IMR-90 (cell line): ENCODE measurements at regions not wholly inside any gene's neighbourhood (a gene's known extent, or its start where the extent isn't known, plus 50 kb on each side); places are given as distances from the start of the nearest gene placed in this dataset.

Experiments
- ATAC-seq: fragments of 200-7000 bp; cut with Tn5 transposase; 2 replicates; pipeline ENCODE4 v1.9.1; 2020; ENCODE audit warnings: low read depth, mild to moderate bottlenecking, moderate library complexity
- BruUV-seq: library from RNA; stranded (reverse); fragments of 400-500 nt; replicated peaks from 2 replicates; lab custom pipeline; 2021; lab: Mats Ljungman, UMichigan
- CTCF ChIA-PET: fragments of 300-600 bp; formaldehyde crosslinking; extraction: SDS; loops from one replicate; lab custom pipeline; 2021; ENCODE audit warnings: antibody characterized with exemption; lab: Yijun Ruan, JAX
- POLR2A ChIA-PET: fragments of 300-600 bp; sonication (Branson Sonifier 250); formaldehyde crosslinking; loops from one replicate; lab custom pipeline; 2022; ENCODE audit warnings: antibody characterized with exemption; ENCODE audit not compliant: unreplicated experiment; lab: Charles Lee
- DNase-seq: peaks from one replicate; pipeline ENCODE4 v3.0.0; 2013
- H2AFZ ChIP-seq: replicated peaks from 2 replicates; pipeline ENCODE3; 2013; ENCODE audit warnings: low read length, mild to moderate bottlenecking; ENCODE audit not compliant: poor library complexity
- H2AK5ac ChIP-seq: 2 replicates; pipeline ENCODE4 v1.6.1; 2013; ENCODE audit warnings: low read depth, low read length, inconsistent platforms
- H2AK9ac ChIP-seq: replicated peaks from 2 replicates; pipeline ENCODE3; 2013; ENCODE audit warnings: mild to moderate bottlenecking, low read depth, low read length, moderate library complexity; ENCODE audit not compliant: poor library complexity
- H2BK120ac ChIP-seq: 2 replicates; pipeline ENCODE4 v1.6.1; 2013; ENCODE audit warnings: low read depth, low read length, inconsistent platforms
- H2BK15ac ChIP-seq: 3 replicates; pipeline ENCODE4 v1.6.1; 2013; ENCODE audit warnings: low read depth, low read length, inconsistent platforms
- H2BK20ac ChIP-seq: 2 replicates; pipeline ENCODE4 v1.6.1; 2013; ENCODE audit warnings: low read depth, mild to moderate bottlenecking, inconsistent platforms, low read length, moderate library complexity
- H2BK5ac ChIP-seq: 2 replicates; pipeline ENCODE4 v1.6.1; 2013; ENCODE audit warnings: mild to moderate bottlenecking, low read depth, low read length, inconsistent platforms; ENCODE audit not compliant: poor library complexity, severe bottlenecking
- H3K14ac ChIP-seq: replicated peaks from 2 replicates; pipeline ENCODE4 v1.6.1; 2013; ENCODE audit warnings: low read depth, low read length, inconsistent platforms
- H3K18ac ChIP-seq: 2 replicates; pipeline ENCODE4 v1.6.1; 2013; ENCODE audit warnings: low read depth, low read length, control low read depth
- H3K23ac ChIP-seq: 2 replicates; pipeline ENCODE4 v1.6.1; 2013; ENCODE audit warnings: low read depth, low read length, inconsistent platforms
- H3K27ac ChIP-seq: 2 replicates; pipeline ENCODE4 v1.5.1; 2013; ENCODE audit warnings: mild to moderate bottlenecking, control low read depth, low read length; ENCODE audit not compliant: insufficient read depth
- H3K27me3 ChIP-seq: 2 replicates; pipeline ENCODE4 v1.6.1; 2013; ENCODE audit warnings: low read length; ENCODE audit not compliant: control insufficient read depth, insufficient read depth
- H3K36me3 ChIP-seq: 2 replicates; pipeline ENCODE4 v1.6.1; 2013; ENCODE audit warnings: low read length, mixed read lengths; ENCODE audit not compliant: control insufficient read depth, insufficient read depth
- H3K4ac ChIP-seq: 2 replicates; pipeline ENCODE4 v1.6.1; 2013; ENCODE audit warnings: low read depth, low read length, inconsistent platforms
- H3K4me1 ChIP-seq: 2 replicates; pipeline ENCODE4 v1.6.1; 2013; ENCODE audit warnings: low read length, mixed read lengths; ENCODE audit not compliant: control insufficient read depth, insufficient read depth
- H3K4me2 ChIP-seq: 2 replicates; pipeline ENCODE4 v1.6.1; 2013; ENCODE audit warnings: low read depth, mild to moderate bottlenecking, control low read depth, low read length, moderate library complexity
- H3K4me3 ChIP-seq: 2 replicates; pipeline ENCODE4 v1.5.1; 2013; ENCODE audit warnings: low read depth, mild to moderate bottlenecking, control low read depth, low read length, moderate library complexity; ENCODE audit not compliant: insufficient read depth
- H3K56ac ChIP-seq: 2 replicates; pipeline ENCODE4 v1.6.1; 2013; ENCODE audit warnings: low read length, inconsistent platforms; ENCODE audit not compliant: insufficient read depth; ENCODE audit errors: extremely low read depth
- H3K79me1 ChIP-seq, 2 experiments: 2 replicates each; pipeline ENCODE4 v1.6.1; 2013; ENCODE audit warnings: low read length in 2 of 2, inconsistent platforms in 1 of 2, low read depth in 1 of 2
- H3K9ac ChIP-seq: 2 replicates; pipeline ENCODE4 v1.6.1; 2013; ENCODE audit warnings: low read depth, low read length, control low read depth
- H3K9me1 ChIP-seq: 2 replicates; pipeline ENCODE4 v1.6.1; 2013; ENCODE audit warnings: low read length, inconsistent platforms; ENCODE audit not compliant: insufficient read depth
- H3K9me3 ChIP-seq: 2 replicates; pipeline ENCODE4 v1.6.1; 2013; ENCODE audit warnings: low read length; ENCODE audit not compliant: control insufficient read depth, insufficient read depth
- H4K20me1 ChIP-seq: 2 replicates; pipeline ENCODE4 v1.6.1; 2013; ENCODE audit warnings: low read length, inconsistent platforms; ENCODE audit not compliant: insufficient read depth
- H4K5ac ChIP-seq: 2 replicates; pipeline ENCODE4 v1.6.1; 2013; ENCODE audit warnings: mild to moderate bottlenecking, low read depth, low read length, control low read depth
- H4K8ac ChIP-seq, 2 experiments: 2 replicates each; pipeline ENCODE4 v1.6.1; 2013; ENCODE audit warnings: low read depth in 2 of 2, low read length in 2 of 2, control low read depth in 1 of 2, inconsistent platforms in 1 of 2
- H4K91ac ChIP-seq: 2 replicates; pipeline ENCODE4 v1.6.1; 2013; ENCODE audit warnings: low read depth, low read length, inconsistent platforms; ENCODE audit not compliant: insufficient read depth
- BHLHE40 ChIP-seq: fragments of 150-350 bp; IDR thresholded peaks from 2 replicates; pipeline ENCODE4 v1.6.1; 2016; ENCODE audit warnings: mild to moderate bottlenecking, low read depth, low read length
- CEBPB ChIP-seq: IDR thresholded peaks from 2 replicates; pipeline ENCODE4 v1.6.1; 2012; ENCODE audit warnings: low read depth, low read length, improper control_type of control experiment
- CHD1 ChIP-seq: IDR thresholded peaks from 2 replicates; pipeline ENCODE4 v1.6.1; 2012; ENCODE audit warnings: low read depth, low read length, improper control_type of control experiment
- FOS ChIP-seq: fragments of 150-350 bp; IDR thresholded peaks from 2 replicates; pipeline ENCODE4 v1.6.1; 2016; ENCODE audit warnings: low read depth, low read length
- MAFK ChIP-seq: IDR thresholded peaks from 2 replicates; pipeline ENCODE4 v1.6.1; 2012; ENCODE audit warnings: low read depth, low read length, improper control_type of control experiment
- MAZ ChIP-seq: IDR thresholded peaks from 2 replicates; pipeline ENCODE4 v1.6.1; 2012; ENCODE audit warnings: low read depth, mild to moderate bottlenecking, low read length, improper control_type of control experiment, moderate library complexity, borderline replicate concordance
- MXI1 ChIP-seq: IDR thresholded peaks from 2 replicates; pipeline ENCODE4 v1.6.1; 2012; ENCODE audit warnings: low read depth, mild to moderate bottlenecking, low read length, moderate library complexity, borderline replicate concordance
- NFE2L2 ChIP-seq: fragments of 150-350 bp; IDR thresholded peaks from 2 replicates; pipeline ENCODE4 v1.6.1; 2016; ENCODE audit warnings: low read depth, mild to moderate bottlenecking, low read length
- POLR2A ChIP-seq: IDR thresholded peaks from 2 replicates; pipeline ENCODE4 v1.6.1; 2012; ENCODE audit warnings: mild to moderate bottlenecking, low read depth, low read length
- RAD21 ChIP-seq: IDR thresholded peaks from 2 replicates; pipeline ENCODE4 v1.6.1; 2012; ENCODE audit warnings: low read length, improper control_type of control experiment
- RCOR1 ChIP-seq: IDR thresholded peaks from 2 replicates; pipeline ENCODE4 v1.6.1; 2012; ENCODE audit warnings: mild to moderate bottlenecking, low read length, improper control_type of control experiment; ENCODE audit not compliant: insufficient replicate concordance
- RFX5 ChIP-seq: IDR thresholded peaks from 2 replicates; pipeline ENCODE4 v1.8.0; 2012; ENCODE audit warnings: low read depth, mild to moderate bottlenecking, low read length, moderate library complexity
- SMC3 ChIP-seq: fragments of 150-350 bp; IDR thresholded peaks from 2 replicates; pipeline ENCODE4 v1.6.1; 2016; ENCODE audit warnings: low read depth, mild to moderate bottlenecking, antibody characterized with exemption, low read length, moderate library complexity
- WGBS, 2 experiments: methylation state at CpG; one replicate each; pipeline versions ENCODE4 v1.1.5 to v1.1.7; 2013; ENCODE audit warnings: missing lambda C conversion rate in 2 of 2; ENCODE audit not compliant: insufficient read length in 1 of 2; ENCODE audit errors: extremely low coverage in 2 of 2; 5-methylcytosine and 5-hydroxymethylcytosine counted together
- dilution Hi-C: fragments of 300-500 bp; cut with HindIII; formaldehyde crosslinking; loops from one replicate; pipeline ENCODE4 v1.14.3; 2018; ENCODE audit warnings: low sequenced_read_pairs; ENCODE audit not compliant: unreplicated experiment
- in situ Hi-C: fragments of 300-500 bp; cut with MboI; formaldehyde crosslinking; loops from 3 replicates; pipeline ENCODE4 v1.14.3; 2019; ENCODE audit warnings: low sequenced_read_pairs, inconsistent platforms, mixed read lengths
- intact Hi-C: fragments of 100-400 bp; cut with micrococcal nuclease; formaldehyde crosslinking; loops from 2 replicates; pipeline ENCODE4 v1.10.0; 2022
- TF ChIP-seq, protein P1 (sequence below): conservative IDR thresholded peaks from 2 replicates; pipeline ENCODE4 v1.5.1; 2012; ENCODE audit warnings: mild to moderate bottlenecking, low read depth, low read length, improper control_type of control experiment
- TF ChIP-seq, protein P2 (sequence below): fragments of 150-350 bp; IDR thresholded peaks from 2 replicates; pipeline ENCODE4 v1.6.1; 2016; ENCODE audit warnings: low read depth, mild to moderate bottlenecking, low read length, moderate library complexity, borderline replicate concordance
- TF ChIP-seq, protein P3 (sequence below): fragments of 150-350 bp; IDR thresholded peaks from 2 replicates; pipeline ENCODE4 v1.6.1; 2017; ENCODE audit warnings: mild to moderate bottlenecking, antibody characterized with exemption, low read length, low read depth

DNA sequence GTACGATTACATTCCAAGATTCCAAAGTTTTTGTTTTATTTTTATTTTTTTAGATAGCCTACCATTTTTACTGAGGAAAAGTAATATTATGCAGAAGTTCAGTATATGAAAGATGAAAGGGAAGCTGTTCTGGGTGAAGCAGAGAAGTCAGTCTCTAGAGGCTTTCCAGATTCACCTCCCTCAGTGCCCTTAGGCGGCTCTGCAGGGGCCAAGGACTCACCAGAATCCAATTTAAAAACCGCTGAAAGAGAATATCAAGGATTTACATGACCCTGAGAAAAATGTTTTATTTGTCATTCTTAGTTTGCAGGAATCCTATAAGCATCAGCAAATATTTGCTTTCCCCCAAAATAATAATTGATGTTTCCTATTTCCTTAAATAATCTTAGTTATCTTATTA lies 1084.6 kb upstream of the ARRDC3 start:
- Histone ChIP-seq H2AFZ (no peak overlapping the region), H3K27me3 (no peaks in the 10 kb centered on the region), H2BK5ac (no peak overlapping the region), H3K79me1 (no peaks in the 10 kb centered on the region), H2BK15ac (no peak overlapping the region), H3K9ac (no peak overlapping the region), H3K23ac (no peak overlapping the region), H3K4me3 (no peak overlapping the region), H2BK20ac (no peak overlapping the region), H3K56ac (no peak overlapping the region), H3K14ac (no peak overlapping the region), H2BK120ac (no peak overlapping the region), H2AK9ac (no peak overlapping the region), H4K20me1 (no peaks in the 10 kb centered on the region), H3K27ac (no peak overlapping the region), H3K18ac (no peak overlapping the region), H2AK5ac (no peak overlapping the region), H3K4me2 (no peak overlapping the region), H3K4ac (no peak overlapping the region), H3K9me1 (no peaks in the 10 kb centered on the region; the same call in 1 of the 2 replicates), H3K9me3 (no peaks in the 10 kb centered on the region), H4K8ac (no peak overlapping the region), H4K91ac (no peak overlapping the region), H4K5ac (no peak overlapping the region), H3K36me3 (no peaks in the 10 kb centered on the region), H3K4me1 (no peaks in the 10 kb centered on the region)
- DNase-seq: no peak
- no peak for ATAC-seq
- POLR2A ChIA-PET: no interaction called here
- CTCF ChIA-PET: no interaction called here
- dilution Hi-C loops (no loop called here), intact Hi-C loops (no loop called here), in situ Hi-C loops (no loop called here)
- no CpG with 5 or more reads among the region's 3 CpGs for WGBS, 2 experiments
- TF ChIP-seq MXI1 (no peak), BHLHE40 (no peak), RAD21 (no peak), FOS (no peak), MAFK (no peak), RCOR1 (no peak), RFX5 (no peak), CHD1 (no peak), SMC3 (no peak), CEBPB (no peak), MAZ (no peak), NFE2L2 (no peak), POLR2A (no peak)
- TF ChIP-seq, protein P1, sequence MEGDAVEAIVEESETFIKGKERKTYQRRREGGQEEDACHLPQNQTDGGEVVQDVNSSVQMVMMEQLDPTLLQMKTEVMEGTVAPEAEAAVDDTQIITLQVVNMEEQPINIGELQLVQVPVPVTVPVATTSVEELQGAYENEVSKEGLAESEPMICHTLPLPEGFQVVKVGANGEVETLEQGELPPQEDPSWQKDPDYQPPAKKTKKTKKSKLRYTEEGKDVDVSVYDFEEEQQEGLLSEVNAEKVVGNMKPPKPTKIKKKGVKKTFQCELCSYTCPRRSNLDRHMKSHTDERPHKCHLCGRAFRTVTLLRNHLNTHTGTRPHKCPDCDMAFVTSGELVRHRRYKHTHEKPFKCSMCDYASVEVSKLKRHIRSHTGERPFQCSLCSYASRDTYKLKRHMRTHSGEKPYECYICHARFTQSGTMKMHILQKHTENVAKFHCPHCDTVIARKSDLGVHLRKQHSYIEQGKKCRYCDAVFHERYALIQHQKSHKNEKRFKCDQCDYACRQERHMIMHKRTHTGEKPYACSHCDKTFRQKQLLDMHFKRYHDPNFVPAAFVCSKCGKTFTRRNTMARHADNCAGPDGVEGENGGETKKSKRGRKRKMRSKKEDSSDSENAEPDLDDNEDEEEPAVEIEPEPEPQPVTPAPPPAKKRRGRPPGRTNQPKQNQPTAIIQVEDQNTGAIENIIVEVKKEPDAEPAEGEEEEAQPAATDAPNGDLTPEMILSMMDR: no peak
- TF ChIP-seq, protein P2, sequence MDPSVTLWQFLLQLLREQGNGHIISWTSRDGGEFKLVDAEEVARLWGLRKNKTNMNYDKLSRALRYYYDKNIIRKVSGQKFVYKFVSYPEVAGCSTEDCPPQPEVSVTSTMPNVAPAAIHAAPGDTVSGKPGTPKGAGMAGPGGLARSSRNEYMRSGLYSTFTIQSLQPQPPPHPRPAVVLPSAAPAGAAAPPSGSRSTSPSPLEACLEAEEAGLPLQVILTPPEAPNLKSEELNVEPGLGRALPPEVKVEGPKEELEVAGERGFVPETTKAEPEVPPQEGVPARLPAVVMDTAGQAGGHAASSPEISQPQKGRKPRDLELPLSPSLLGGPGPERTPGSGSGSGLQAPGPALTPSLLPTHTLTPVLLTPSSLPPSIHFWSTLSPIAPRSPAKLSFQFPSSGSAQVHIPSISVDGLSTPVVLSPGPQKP: no peak
- TF ChIP-seq, protein P3, sequence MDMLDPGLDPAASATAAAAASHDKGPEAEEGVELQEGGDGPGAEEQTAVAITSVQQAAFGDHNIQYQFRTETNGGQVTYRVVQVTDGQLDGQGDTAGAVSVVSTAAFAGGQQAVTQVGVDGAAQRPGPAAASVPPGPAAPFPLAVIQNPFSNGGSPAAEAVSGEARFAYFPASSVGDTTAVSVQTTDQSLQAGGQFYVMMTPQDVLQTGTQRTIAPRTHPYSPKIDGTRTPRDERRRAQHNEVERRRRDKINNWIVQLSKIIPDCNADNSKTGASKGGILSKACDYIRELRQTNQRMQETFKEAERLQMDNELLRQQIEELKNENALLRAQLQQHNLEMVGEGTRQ: no peak
- no TSS peak for BruUV-seq
